D341Med (cell line): ENCODE measurements at regions not wholly inside any gene's neighbourhood (a gene's known extent, or its start where the extent isn't known, plus 50 kb on each side); places are given as distances from the start of the nearest gene placed in this dataset.

Source experiments
- DNase-seq: peaks from one replicate; pipeline ENCODE4 v3.0.0; 2012; ENCODE audit warnings: low spot score

GRCh38 chr2:63658176-63658968, 69.6 kb downstream of the MDH1 start:
- no peak for DNase-seq

GRCh38 chr2:63660060-63660459, 71.3 kb downstream of the MDH1 start:
- DNase-seq: no peak

- DNase-seq: no peak
Measured at GRCh38 chr2:63661076-63661475, 72.3 kb downstream of the MDH1 start.

GRCh38 chr2:63662028-63662804, 73.5 kb downstream of the MDH1 start:
- no peak for DNase-seq

GRCh38 chr2:63663013-63663864, 74.5 kb downstream of the MDH1 start:
- DNase-seq: no peak

- DNase-seq: no peak
Measured at GRCh38 chr2:63665091-63665490, 76.3 kb downstream of the MDH1 start.

- no peak for DNase-seq
Measured at GRCh38 chr2:63665846-63666475, 77.2 kb downstream of the MDH1 start.

- no peak for DNase-seq
Measured at GRCh38 chr2:63667132-63667700, 78.5 kb downstream of the MDH1 start.

- DNase-seq: no peak
Measured at GRCh38 chr2:63668000-63668399, 79.2 kb downstream of the MDH1 start.

- no peak for DNase-seq
Measured at GRCh38 chr2:63668466-63668865, 79.7 kb downstream of the MDH1 start.

- DNase-seq: no peak
Measured at GRCh38 chr2:63669596-63669995, 80.8 kb downstream of the MDH1 start.

- no peak for DNase-seq
Measured at GRCh38 chr2:63673865-63674533, 85.2 kb downstream of the MDH1 start.

- DNase-seq: no peak
Measured at GRCh38 chr2:63675026-63675425, 86.3 kb downstream of the MDH1 start.

GRCh38 chr2:63676135-63676534, 87.4 kb downstream of the MDH1 start:
- DNase-seq: no peak

GRCh38 chr2:63678085-63678484, 89.3 kb downstream of the MDH1 start:
- DNase-seq: no peak

- no peak for DNase-seq
Measured at GRCh38 chr2:63678551-63678950, 89.8 kb downstream of the MDH1 start.

GRCh38 chr2:63679252-63679855, 90.6 kb downstream of the MDH1 start:
- DNase-seq: no peak

- no peak for DNase-seq
Measured at GRCh38 chr2:63680455-63680854, 91.7 kb downstream of the MDH1 start.

GRCh38 chr2:63681896-63682295, 93.1 kb downstream of the MDH1 start:
- DNase-seq: no peak

- peak; percentile 36 for DNase-seq
Measured at GRCh38 chr2:63692002-63692606, 103.3 kb downstream of the MDH1 start.
